ENCODE measurements at regions not wholly inside any gene's neighbourhood (a gene's known extent, or its start where the extent isn't known, plus 50 kb on each side); places are given as distances from the start of the nearest gene placed in this dataset.
"Not testable (repeated sequence)": the region's sequence is repeated elsewhere in the genome, so short reads cannot be mapped to it uniquely, and the experiment has no call there.

- intact Hi-C loops (cut with micrococcal nuclease) = no loop called here
- H3K36me3 Mint-ChIP-seq (ENCODE audit: low read depth) = no peaks in the 10 kb centered on the region
- H3K4me3 Mint-ChIP-seq = no peak overlapping the region
- no peak overlapping the region for H3K27ac Mint-ChIP-seq
- no peaks in the 10 kb centered on the region for H3K4me1 Mint-ChIP-seq (ENCODE audit: low read depth)
- H3K9me3 Mint-ChIP-seq = no peaks in the 10 kb centered on the region
- DNase-seq (ENCODE audit: low spot score) = no peak
- H3K27me3 Mint-ChIP-seq (ENCODE audit: insufficient read depth) = peaks cover 5% of the 10 kb centered on the region
Observed at GRCh38 chr11:122572592-122572991, 82.9 kb upstream of the UBASH3B start.

DNA sequence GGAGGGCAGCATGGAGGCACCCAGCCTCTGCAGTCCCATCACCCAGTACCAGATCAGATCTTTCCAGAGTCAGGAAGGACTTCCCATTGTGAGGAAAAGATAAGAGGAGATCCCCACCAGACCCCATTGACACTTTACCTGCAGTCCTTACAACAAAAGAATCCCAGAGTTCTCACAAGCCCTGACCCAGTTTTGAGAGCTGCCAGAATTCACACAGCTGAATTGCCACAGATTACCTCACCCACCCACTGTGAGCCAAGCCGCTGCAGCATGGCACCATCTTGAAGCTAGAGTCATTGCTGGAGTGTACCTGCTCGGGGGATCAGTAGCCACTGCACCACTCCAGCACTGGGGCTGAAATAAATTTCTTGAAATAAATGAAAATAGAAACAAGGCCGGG lies 91.8 kb upstream of the UBASH3B start:
- intact Hi-C loops (cut with micrococcal nuclease) = no loop called here
- Mint-ChIP-seq H3K36me3 (ENCODE audit: low read depth) (no peaks in the 10 kb centered on the region), H3K27ac (no peak overlapping the region), H3K4me1 (ENCODE audit: low read depth) (no peaks in the 10 kb centered on the region), H3K9me3 (no peaks in the 10 kb centered on the region), H3K4me3 (no peak overlapping the region), H3K27me3 (ENCODE audit: insufficient read depth) (peaks cover 8% of the 10 kb centered on the region)
- DNase-seq (ENCODE audit: low spot score) = no peak

DNA sequence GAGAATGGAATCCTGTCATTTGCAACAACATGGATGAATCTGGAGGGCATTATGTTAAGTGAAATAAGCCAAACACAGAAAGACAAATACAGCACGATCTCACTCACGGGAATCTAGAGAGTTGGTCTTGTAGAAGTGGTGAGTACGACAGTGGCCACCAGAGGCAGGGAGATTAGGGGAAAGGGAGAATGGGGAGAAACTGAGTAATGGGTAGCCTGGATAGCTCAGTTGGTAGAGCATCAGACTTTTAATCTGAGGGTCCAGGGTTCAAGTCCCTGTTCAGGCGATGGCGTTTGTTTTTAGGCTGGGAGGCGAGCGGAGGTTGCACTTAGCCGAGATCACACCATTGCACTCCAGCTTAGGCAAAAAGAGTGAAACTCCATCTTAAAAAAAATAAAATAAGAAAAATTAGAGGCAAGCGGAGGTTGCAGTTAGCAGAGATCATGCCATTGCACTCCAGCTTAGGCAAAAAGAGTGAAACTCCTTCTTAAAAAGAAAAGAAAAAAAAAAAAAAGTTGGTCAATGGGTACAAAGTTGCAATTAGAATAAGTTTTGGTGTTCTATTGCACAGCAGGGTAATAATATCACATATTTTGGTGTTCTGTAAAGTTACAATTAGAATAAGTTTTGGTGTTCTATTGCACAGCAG lies 95.7 kb upstream of the UBASH3B start:
- no peaks in the 10 kb centered on the region for H3K4me1 Mint-ChIP-seq (ENCODE audit: low read depth)
- H3K36me3 Mint-ChIP-seq (ENCODE audit: low read depth) = no peaks in the 10 kb centered on the region
- no peak for DNase-seq (ENCODE audit: low spot score)
- H3K9me3 Mint-ChIP-seq = no peaks in the 10 kb centered on the region
- H3K4me3 Mint-ChIP-seq = no peak overlapping the region
- H3K27ac Mint-ChIP-seq = no peak overlapping the region
- intact Hi-C loops (cut with micrococcal nuclease) = no loop called here
- H3K27me3 Mint-ChIP-seq (ENCODE audit: insufficient read depth) = peaks cover 12% of the 10 kb centered on the region

- H3K27me3 Mint-ChIP-seq (ENCODE audit: insufficient read depth); H3K4me1 Mint-ChIP-seq (ENCODE audit: low read depth); H3K9me3 Mint-ChIP-seq; H3K36me3 Mint-ChIP-seq (ENCODE audit: low read depth); DNase-seq (ENCODE audit: low spot score); intact Hi-C loops (cut with micrococcal nuclease); H3K4me3 Mint-ChIP-seq; H3K27ac Mint-ChIP-seq: not testable (repeated sequence)
Observed at GRCh38 chr11:122559218-122559617, 96.3 kb upstream of the UBASH3B start.

- H3K36me3 Mint-ChIP-seq (ENCODE audit: low read depth); H3K27me3 Mint-ChIP-seq (ENCODE audit: insufficient read depth); intact Hi-C loops (cut with micrococcal nuclease); H3K4me1 Mint-ChIP-seq (ENCODE audit: low read depth); H3K9me3 Mint-ChIP-seq; H3K4me3 Mint-ChIP-seq; H3K27ac Mint-ChIP-seq; DNase-seq (ENCODE audit: low spot score): not testable (repeated sequence)
Observed at GRCh38 chr11:122557163-122557562, 98.4 kb upstream of the UBASH3B start.

GRCh38 chr11:122556605-122557004 lies 98.9 kb upstream of the UBASH3B start:
- DNase-seq (ENCODE audit: low spot score) = no peak
- no peaks in the 10 kb centered on the region for H3K9me3 Mint-ChIP-seq
- no peaks in the 10 kb centered on the region for H3K4me1 Mint-ChIP-seq (ENCODE audit: low read depth)
- H3K36me3 Mint-ChIP-seq (ENCODE audit: low read depth) = no peaks in the 10 kb centered on the region
- intact Hi-C loops (cut with micrococcal nuclease) = no loop called here
- H3K27ac Mint-ChIP-seq = no peak overlapping the region
- H3K27me3 Mint-ChIP-seq (ENCODE audit: insufficient read depth) = peaks cover 7% of the 10 kb centered on the region
- H3K4me3 Mint-ChIP-seq = no peak overlapping the region

- intact Hi-C loops (cut with micrococcal nuclease) = no loop called here
- H3K27ac Mint-ChIP-seq = no peak overlapping the region
- H3K4me3 Mint-ChIP-seq = no peak overlapping the region
- H3K4me1 Mint-ChIP-seq (ENCODE audit: low read depth) = no peaks in the 10 kb centered on the region
- H3K36me3 Mint-ChIP-seq (ENCODE audit: low read depth) = no peaks in the 10 kb centered on the region
- H3K27me3 Mint-ChIP-seq (ENCODE audit: insufficient read depth) = peaks cover 1% of the 10 kb centered on the region
- H3K9me3 Mint-ChIP-seq = peaks cover 21% of the 10 kb centered on the region
- DNase-seq (ENCODE audit: low spot score) = no peak
Observed at GRCh38 chr11:122538060-122538459, 117.5 kb upstream of the UBASH3B start.

DNA sequence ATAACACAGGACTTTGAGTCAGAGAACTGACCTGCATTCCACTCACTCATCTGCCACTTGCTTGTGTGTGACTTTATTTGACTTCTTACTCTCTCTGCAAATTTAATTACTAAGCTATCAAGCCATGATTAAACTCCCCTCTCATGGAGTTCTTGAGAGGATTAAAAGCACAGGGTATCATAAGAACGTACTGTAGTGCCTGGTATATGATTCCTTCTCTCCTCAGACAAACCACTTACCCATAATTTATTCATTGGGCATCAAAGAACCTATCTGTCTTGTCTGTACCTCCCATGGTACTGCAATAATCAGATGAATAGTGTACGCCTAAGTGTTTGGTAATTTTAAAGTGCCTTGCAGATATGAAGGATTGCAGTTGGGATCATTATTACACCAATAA lies 130.6 kb upstream of the UBASH3B start:
- Mint-ChIP-seq H3K27ac (no peak overlapping the region), H3K4me3 (no peak overlapping the region), H3K36me3 (ENCODE audit: low read depth) (no peaks in the 10 kb centered on the region), H3K27me3 (ENCODE audit: insufficient read depth) (peaks cover 19% of the 10 kb centered on the region), H3K9me3 (no peaks in the 10 kb centered on the region), H3K4me1 (ENCODE audit: low read depth) (no peaks in the 10 kb centered on the region)
- no peak for DNase-seq (ENCODE audit: low spot score)
- intact Hi-C loops (cut with micrococcal nuclease) = no loop called here

- no peak for DNase-seq (ENCODE audit: low spot score)
- Mint-ChIP-seq H3K36me3 (ENCODE audit: low read depth) (no peaks in the 10 kb centered on the region), H3K9me3 (no peaks in the 10 kb centered on the region), H3K27ac (no peak overlapping the region), H3K27me3 (ENCODE audit: insufficient read depth) (peaks cover 17% of the 10 kb centered on the region), H3K4me3 (no peak overlapping the region), H3K4me1 (ENCODE audit: low read depth) (no peaks in the 10 kb centered on the region)
- intact Hi-C loops (cut with micrococcal nuclease) = no loop called here
Observed at GRCh38 chr11:122523846-122524805, 131.4 kb upstream of the UBASH3B start.

- intact Hi-C loops (cut with micrococcal nuclease) = no loop called here
- no peaks in the 10 kb centered on the region for H3K36me3 Mint-ChIP-seq (ENCODE audit: low read depth)
- H3K4me1 Mint-ChIP-seq (ENCODE audit: low read depth) = no peaks in the 10 kb centered on the region
- H3K27me3 Mint-ChIP-seq (ENCODE audit: insufficient read depth) = peaks cover 12% of the 10 kb centered on the region
- H3K27ac Mint-ChIP-seq = no peak overlapping the region
- no peak for DNase-seq (ENCODE audit: low spot score)
- H3K4me3 Mint-ChIP-seq = no peak overlapping the region
- no peaks in the 10 kb centered on the region for H3K9me3 Mint-ChIP-seq
Observed at GRCh38 chr11:122521626-122522025, 133.9 kb upstream of the UBASH3B start.

GRCh38 chr11:122517403-122518379 lies 137.8 kb upstream of the UBASH3B start:
- no peak overlapping the region for H3K4me3 Mint-ChIP-seq
- no peaks in the 10 kb centered on the region for H3K4me1 Mint-ChIP-seq (ENCODE audit: low read depth)
- peaks cover 4% of the 10 kb centered on the region for H3K27me3 Mint-ChIP-seq (ENCODE audit: insufficient read depth)
- no peak overlapping the region for H3K27ac Mint-ChIP-seq
- DNase-seq (ENCODE audit: low spot score) = no peak
- no peaks in the 10 kb centered on the region for H3K36me3 Mint-ChIP-seq (ENCODE audit: low read depth)
- no peaks in the 10 kb centered on the region for H3K9me3 Mint-ChIP-seq
- intact Hi-C loops (cut with micrococcal nuclease) = no loop called here

- H3K4me1 Mint-ChIP-seq (ENCODE audit: low read depth) = no peaks in the 10 kb centered on the region
- no peaks in the 10 kb centered on the region for H3K36me3 Mint-ChIP-seq (ENCODE audit: low read depth)
- no peaks in the 10 kb centered on the region for H3K27me3 Mint-ChIP-seq (ENCODE audit: insufficient read depth)
- H3K27ac Mint-ChIP-seq = no peak overlapping the region
- intact Hi-C loops (cut with micrococcal nuclease) = no loop called here
- no peaks in the 10 kb centered on the region for H3K9me3 Mint-ChIP-seq
- no peak for DNase-seq (ENCODE audit: low spot score)
- no peak overlapping the region for H3K4me3 Mint-ChIP-seq
Observed at GRCh38 chr11:122516686-122517085, 138.8 kb upstream of the UBASH3B start.

Data from activated T-helper 1 cell treated with anti-CD3 and anti-CD28 coated beads, Interleukin-12 subunit alpha, Interleukin-12 subunit beta, Interleukin-2, Interleukin-4 antibody, amounts not matched to agents 30 ng/mL and 10 ng/mL and 1 ng/mL, durations not matched to agents 14 hours and 24 hours and 36 hours (primary cell).